ENCODE measurements at regions not wholly inside any gene's neighbourhood (a gene's known extent, or its start where the extent isn't known, plus 50 kb on each side); places are given as distances from the start of the nearest gene placed in this dataset.

DNA sequence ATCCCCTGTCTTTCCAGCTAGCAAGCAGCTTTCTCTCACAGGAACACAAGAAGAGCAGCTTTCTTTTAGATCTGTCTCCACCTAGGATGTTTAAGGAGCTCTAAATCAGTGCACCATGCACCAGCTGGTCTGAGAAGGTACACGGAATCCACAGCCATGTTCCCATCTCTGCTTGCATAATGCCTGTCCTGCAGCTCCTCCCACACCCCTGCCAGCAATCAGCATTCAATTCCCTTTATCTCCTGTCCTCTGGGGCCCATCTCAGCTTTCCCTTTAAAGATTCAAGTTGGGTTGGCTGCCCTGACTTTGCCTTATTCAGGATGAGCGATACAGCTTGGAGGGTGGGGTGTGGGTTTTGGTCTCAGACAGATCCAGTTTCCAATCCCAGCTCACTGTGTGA is 826.3 kb downstream of the BCL11B start:
- DNase-seq (ENCODE audit: low read depth in 2 of 2) = no peak

DNA sequence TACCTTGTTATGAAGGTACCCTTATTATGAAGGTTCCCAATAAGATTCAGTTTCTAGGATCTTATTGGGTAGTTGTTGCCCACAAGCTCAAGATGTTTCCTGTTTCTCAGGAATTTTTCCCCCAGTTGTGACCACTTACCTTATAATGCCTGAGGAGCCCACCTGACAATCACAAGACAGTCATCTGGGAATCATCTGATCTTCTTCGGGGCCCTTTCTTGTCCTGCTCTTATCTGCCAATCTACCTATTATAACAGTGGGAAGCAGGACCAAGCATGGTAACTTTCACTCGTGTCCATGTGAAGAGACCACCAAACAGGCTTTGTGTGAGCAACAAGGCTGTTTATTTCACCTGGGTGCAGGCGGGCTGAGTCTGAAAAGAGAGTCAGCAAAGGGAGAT is 825.5 kb downstream of the BCL11B start:
- no peak for DNase-seq (ENCODE audit: low read depth in 2 of 2)

DNA sequence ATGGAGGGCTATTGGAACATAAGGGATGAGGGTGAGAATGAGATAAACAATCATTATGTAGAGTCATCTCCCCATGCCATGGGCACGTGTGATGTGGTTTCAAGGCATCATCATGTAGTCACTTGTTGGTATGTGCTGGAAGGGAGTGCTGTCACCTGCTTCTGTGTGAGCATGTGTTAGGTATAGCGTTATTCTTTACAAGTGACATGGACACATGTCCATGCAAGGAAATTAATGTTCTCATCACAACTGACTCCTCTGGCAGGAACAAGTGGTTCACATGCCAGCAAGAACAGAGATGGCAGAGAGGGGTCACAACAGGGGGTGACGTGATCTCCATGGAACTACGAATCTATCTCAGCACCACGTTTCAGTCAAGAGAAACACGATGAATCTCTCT is 815.8 kb downstream of the BCL11B start:
- no peak for DNase-seq (ENCODE audit: low read depth in 2 of 2)

DNA sequence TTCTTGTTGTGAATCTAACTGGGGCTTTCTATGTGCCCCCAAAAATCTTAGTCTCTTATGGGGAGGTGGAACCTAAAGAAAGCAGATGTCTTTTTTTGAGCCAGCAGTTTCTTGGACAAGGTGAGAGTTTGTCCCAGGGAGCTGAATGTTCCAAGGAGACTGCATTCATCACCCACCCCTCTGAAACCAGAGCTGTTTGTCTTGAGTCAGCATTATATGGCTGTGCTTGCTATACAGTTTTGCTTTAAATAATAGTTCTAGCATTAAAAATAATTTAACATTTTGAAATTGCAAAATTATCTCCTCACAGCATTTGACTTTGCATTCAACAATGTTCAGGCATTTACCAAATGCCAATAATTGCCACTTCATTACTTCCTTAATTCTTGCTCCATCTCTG is 813.3 kb downstream of the BCL11B start:
- DNase-seq (ENCODE audit: low read depth in 2 of 2) = no peak

DNA sequence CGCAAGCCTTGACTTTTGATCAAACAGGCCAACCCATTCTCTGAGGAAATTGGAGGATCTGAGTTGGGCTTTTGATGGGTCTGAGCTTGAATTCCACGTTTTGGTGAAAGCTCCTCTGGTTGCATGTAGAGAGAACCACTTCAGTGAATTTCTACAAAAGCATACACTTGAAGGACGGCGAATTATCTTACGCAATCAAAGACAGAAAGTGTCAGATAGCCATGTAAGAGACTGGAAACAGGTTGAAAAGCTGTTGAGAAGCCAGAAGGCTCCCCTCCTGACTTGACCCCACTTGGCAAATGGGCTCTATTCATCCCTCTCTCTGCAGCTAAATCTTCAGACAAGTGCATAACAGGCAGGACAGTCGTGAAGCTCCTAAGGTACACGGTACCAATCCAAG is 809.1 kb downstream of the BCL11B start:
- DNase-seq (ENCODE audit: low read depth in 2 of 2) = no peak

DNA sequence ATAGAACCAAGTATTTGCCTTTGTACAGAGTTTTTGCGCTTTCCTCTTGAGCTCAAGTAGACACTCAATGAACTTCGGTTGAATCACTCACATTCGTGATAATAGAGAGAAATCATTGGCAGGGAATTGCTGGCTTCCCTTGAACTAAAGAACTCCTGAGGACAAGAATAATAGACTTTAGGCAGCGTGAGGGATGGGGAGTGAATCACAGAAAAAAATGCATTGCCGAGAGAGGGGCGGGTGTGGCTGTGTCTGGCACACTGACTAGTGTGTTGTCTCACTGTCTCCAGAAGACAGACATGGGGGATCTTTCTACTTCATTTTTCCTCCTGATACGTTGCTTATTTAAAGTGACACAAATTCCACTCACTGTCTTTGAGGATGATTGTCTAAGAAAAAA is 805.2 kb downstream of the BCL11B start:
- DNase-seq (ENCODE audit: low read depth in 2 of 2) = no peak

DNA sequence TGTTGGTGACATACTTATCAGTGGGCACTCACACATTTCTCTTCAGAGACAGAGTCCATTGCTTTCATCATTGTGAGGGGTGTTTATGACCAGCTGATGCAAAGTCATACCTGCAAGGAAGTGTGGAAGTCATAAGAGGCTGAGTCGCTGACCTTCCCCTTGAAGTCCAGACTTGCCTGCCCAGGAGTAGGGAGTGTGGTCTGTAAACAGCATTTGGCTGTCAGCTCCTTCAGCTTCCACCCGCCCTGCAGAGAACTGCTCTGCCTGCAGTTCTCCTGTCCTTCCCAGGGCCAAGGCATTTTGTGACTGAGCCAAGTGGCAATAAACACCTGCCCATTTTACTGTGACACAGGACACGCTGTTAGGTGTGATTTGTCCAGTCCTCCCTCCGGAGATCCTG is 801.3 kb downstream of the BCL11B start:
- DNase-seq (ENCODE audit: low read depth in 2 of 2) = no peak

DNA sequence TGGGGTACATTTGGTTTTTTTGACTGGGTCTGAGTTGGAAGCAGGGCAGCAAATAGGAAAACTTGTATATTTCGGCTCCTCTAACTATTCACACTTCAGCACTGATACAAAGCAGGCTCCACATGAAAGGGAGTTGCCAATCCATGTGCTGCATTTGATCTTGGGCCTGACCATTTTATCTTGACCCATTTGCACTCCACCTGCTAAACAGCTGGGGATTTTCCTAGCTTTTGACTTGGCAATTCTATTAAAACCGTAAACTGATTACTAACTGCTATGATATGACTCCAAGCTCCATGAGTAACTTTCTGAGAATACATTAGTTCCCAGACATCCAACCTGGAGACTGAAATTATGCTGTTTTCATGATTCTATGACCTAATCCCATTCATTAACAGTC is 797.1 kb downstream of the BCL11B start:
- DNase-seq (ENCODE audit: low read depth in 2 of 2) = no peak

DNA sequence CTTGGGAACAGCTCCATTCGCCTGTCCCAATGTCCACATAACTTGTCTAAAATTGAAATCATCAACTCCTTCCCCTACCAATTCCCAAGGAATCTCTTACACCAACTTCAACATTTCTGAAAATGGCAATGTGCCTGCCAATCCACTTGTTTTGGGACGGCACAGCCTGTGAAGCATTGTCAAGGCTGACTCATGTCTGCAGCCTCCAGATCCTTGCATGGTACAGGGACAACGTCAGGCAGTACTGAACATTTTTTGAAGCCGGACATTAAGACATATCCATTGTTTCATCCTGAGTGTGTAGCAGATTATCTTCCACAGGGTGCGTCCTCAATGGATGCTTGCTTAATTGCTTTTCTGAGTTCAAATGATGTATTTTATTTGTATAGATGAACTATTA is 794.1 kb downstream of the BCL11B start:
- DNase-seq (ENCODE audit: low read depth in 2 of 2) = no peak

DNA sequence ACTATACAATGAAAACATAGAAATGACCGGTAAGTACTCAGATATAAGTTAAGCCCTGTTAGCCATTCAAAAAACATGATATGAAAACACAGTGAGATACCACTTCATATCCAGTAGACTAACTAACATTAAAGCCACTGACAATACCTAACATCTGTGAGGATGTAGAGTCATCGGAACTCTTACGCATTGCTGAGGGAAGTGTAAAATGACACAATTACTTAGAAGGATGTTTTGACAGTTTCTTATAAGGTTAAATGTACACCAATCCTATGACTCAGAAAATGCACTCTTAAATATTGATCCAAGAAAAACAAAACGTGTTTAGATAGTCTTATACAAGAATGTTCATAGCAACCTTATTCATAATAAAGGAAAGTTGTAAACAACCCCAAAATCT is 782.9 kb downstream of the BCL11B start:
- DNase-seq (ENCODE audit: low read depth in 2 of 2) = no peak

DNA sequence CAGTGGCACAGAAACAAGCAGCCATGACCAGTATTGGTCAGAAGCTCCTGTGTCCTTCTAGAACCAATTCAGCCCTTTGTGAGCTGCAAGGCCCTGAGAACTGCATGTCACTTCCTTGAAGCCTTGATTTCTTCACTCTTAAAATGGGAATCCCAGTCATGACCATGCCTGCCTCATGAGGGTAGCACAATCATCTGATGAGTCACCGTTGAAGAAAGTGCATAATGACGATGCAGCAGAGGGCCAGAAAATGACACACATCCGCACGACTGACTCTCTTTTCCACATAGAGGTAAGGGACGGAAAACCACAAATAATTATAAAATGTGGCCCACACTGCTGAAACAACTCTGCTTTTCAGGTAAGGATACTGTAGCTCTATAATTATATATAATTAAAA is 777.4 kb downstream of the BCL11B start:
- no peak for DNase-seq (ENCODE audit: low read depth in 2 of 2)

DNA sequence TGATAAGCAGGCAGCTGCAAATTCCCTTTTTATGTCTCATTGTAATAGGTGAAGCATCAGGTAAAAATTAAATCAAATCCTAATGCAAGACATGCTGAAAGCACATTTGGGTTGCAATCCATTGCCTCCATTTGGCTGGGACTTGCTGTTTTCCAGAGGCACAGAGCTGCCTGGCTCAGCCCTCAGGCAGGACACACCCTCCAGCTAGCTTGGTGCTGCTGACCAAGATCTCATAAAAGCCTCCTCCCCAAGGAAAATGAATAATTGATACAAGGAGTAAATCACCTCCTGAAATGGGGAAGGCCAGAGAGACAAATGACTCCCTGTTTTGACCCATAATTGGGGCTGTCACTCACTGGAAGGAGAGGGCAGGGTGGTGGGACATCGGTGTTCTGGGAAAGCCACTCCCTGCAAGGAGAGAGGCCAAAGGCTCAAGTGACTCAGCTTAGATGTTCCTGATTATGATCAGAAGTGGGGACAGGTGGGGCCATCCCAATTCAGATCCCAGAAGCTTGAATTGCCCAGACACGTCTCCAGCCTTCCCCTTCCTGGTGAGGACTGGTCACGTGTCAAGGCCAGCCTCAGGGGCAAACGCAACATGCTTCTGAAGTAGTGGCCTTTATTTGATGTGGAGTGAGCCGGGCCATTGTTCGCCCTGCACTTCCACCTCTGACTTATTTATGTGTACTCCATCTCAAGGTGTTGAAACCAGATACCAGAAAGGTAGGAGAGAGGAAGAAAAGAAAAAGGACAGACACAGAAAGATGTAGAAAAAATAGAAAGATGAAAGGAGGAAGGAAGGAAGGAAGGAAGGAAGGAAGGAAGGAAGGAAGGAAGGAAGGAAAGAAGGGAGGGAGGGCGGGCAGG is 773.7 kb downstream of the BCL11B start:
- no peak for DNase-seq (ENCODE audit: low read depth in 2 of 2)

DNA sequence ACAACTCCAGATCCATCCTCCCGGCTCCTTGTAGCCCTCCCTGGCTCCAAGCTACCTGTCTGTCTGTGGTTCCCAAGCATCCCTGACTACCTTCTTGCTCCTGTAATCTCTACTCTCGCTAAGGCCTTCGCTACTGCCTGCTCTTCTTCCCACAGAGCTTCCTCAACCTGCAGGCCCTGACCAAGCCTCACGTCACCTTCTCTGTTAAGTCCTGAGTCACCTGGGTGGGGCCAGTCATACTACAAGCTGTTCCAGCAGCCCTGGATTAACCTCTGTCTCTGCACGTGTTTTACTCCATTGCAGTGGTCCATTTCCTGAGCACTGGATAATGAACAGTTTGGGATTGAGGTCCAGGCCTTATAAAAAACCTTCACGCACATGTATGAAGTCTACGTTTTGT is 770.7 kb downstream of the BCL11B start:
- DNase-seq (ENCODE audit: low read depth in 2 of 2) = no peak

DNA sequence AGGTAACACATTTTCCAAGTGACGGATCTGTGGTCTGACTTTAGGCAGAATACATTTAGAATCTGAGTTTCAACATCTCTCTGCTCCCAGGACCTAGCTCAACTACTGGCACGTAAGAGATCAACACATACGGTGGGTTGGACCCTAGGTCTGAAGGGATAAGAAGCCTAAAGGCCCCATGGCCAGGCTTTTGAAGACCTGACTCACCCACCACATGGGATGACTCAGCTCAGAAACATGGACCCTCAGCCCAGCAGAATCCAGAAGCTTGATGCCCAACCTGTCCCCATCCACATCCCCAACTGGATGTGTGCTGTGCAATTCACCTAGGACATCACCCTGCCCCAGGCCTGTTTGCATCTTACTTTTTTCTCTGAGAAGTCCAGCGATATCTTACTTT is 770.2 kb downstream of the BCL11B start:
- DNase-seq (ENCODE audit: low read depth in 2 of 2) = no peak

DNA sequence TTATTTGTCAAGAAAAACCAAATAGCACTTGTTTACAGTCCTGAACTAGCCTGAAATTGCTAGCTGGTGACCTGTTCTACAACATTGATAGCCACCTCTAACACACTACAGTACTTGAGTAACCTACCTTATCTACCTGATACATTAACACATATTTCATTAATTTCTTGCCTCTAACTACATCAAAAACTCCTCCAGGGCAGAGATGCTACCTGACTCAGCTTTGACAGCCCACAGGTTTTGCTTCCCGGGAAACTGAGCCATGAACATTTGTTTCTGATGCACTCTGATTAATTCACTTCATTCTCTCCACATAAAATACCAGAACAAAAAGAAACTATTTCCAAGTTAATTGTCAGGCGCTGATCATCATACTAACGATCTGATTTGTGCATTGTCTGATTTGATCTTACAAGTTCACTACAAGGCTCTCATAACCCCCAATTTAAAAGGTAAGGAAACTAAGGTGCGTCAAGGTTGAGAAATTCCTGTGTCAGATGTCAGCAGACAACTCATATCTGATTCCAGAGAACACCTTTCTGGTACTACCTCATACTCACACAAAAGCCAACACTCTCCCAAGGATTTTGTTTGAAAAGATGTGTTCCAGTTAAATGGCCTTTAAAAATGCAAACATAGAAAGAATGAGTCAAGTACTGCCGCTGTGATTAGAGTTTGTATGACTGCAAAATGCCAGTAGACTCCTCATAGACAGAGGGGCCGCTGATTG is 768.7 kb downstream of the BCL11B start:
- no peak for DNase-seq (ENCODE audit: low read depth in 2 of 2)

DNA sequence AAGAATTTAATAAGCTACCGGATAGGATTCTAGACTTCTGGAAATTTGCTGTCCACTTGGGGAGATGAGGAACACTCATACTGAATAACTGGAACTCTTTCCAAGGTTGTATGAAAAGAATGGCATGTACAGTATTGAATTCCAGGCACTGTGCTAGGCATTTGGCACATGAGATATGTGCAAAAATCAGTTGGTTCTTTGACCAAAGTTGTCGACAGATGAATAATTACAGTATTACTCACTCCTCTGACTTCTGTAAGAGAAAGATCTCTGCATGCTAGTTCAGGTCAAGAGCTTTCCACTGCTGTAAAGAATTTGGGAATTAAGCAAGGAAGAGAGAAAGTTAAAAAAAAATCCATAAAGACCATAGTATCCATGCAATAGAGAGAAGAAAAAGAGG is 764.7 kb downstream of the BCL11B start:
- DNase-seq (ENCODE audit: low read depth in 2 of 2) = no peak

DNA sequence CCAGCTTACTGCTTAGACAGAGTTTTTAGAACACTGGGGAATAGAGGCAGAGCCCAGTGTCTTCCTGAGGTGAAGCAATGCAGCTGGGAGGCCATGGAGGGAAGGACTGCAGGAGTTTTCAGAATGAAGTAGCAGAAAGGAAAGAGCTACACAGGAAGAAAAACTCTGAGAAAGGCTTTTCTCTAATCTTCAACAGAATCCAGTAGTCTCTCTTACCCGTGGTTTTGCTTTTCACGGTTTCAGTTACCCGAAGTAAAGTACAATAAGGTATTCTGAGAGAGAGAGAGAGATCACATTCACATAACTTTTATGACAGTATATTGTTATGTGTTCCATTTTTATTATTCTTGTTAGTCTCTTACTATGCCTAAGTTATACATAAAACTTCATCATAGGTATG is 761.6 kb downstream of the BCL11B start:
- DNase-seq (ENCODE audit: low read depth in 2 of 2) = no peak

DNA sequence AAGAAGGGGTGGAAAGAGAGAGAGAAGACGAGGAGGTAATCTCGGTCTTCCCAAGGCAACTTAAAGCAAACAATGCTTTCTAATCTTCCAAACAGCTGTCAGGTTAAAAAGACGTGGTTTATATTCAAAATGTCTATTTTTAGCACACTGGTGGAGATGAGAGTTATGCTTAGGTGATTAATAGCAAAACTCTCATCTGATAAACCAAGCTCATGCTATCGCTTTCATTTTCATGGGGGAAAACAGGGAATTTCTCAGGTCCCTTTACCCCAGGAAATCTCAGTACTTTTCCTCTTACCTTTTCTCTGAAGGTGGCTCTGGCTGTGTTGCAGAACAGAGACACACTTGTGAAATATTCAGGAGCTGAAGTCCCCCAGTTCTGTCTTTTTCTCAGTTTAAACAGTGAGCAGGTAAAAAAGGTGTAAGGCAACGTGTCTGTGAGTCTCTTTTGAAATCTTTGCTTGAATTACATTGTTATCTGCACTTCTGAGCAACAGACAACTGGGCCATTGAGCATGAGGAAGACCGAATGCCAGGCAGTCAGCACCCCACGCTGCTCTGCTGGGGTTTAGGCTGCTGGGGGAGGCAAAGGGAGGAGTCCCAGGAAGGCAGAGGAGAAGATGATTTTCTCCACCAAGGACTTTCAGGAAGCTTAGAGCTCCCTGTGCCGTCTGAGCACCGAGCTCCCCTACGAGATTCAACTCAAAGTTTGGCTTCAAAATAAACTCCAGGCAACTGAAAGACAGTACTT is 759.3 kb downstream of the BCL11B start:
- DNase-seq (ENCODE audit: low read depth in 2 of 2) = no peak

DNA sequence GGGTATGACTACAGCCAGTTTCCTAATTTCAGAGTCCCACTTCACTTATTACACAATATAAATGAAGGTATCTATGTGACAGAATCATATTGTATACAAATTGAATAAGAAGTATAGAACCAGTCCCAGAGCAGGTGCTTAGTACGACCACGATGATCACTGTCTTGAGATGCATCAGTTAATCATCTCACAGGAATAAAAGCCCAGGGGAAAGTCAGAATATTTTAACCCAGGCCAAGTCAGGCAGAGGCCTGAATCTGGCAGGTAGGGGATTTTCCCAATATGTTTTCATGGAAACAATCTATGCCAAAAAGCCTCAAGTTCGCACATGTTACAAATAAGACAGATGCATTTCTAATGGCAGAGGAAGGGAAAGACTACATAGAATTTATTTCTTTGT is 758.4 kb downstream of the BCL11B start:
- no peak for DNase-seq (ENCODE audit: low read depth in 2 of 2)

DNA sequence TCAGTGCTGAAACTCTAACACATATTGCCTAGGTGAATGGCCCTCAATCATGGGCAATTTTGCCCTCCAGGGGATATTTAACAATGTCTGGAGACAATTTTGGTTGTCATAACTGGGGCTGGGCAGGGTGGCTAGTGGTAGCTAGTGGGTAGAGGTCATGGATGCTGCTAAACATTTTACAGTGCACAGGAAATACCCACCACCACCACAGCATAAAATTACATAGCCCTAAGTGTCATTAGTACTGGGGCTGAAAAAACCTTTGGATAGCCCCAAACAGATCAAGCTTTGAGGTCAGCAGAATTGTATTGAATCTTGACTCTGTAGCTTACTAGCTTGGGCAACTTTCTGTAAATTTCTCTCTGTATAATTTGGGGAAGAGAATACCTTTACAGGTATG is 758.0 kb downstream of the BCL11B start:
- DNase-seq (ENCODE audit: low read depth in 2 of 2) = no peak

DNA sequence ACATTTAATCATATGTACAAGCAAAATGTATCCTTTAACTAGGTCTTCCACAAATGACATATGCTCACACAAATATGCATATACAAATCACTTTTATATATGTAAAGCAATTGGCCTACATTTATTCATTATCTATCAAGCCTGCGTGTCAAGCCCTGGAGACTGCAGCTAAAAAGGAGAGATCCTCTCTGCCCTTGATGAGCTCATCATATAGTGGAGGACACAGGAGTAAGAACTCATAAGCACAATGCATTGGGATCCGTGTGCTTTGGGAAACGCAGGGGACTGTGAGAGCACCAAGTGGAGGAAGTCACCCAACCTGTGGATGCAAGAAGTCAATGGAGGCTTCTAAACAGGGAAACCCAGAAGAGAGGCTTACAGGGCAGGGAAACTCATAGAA is 735.7 kb downstream of the BCL11B start:
- DNase-seq (ENCODE audit: low read depth in 2 of 2) = no peak

DNA sequence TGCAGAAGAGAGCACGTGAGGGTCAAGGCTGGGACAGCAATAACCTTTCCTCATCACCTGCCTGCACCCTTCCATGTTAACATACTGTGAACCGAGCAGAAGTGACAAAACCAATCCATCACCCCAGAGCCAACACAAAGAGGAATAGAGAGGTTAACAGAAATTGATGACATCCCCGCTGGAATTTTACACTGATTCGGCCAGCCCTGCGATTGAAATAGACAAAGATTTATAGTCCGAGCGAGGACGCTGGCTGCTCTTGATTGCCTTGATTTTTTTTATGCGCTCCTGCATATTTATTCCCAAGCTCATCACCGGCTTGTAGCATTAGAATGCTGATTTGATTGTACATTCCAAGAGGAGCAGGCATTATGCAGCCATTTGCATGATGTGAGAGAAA is 729.7 kb downstream of the BCL11B start:
- no peak for DNase-seq (ENCODE audit: low read depth in 2 of 2)

DNA sequence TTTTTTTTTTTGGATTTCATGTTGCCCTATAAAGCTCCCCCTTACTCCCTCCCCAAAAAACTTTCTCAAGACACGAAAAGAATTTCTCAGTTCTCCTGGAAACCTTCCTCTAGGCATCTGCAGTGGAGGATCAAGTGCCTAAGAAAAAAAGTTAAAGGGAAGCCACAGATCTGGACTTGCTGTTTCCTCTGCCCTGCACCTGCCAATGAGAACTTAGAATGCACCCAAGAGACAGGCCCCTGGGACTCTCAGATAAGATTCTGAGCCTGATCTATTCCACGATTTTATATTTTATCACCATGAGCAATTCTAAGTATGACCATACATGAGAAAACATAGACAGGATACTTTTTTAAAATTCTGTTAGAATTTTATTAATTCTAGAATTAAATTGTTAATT is 728.9 kb downstream of the BCL11B start:
- no peak for DNase-seq (ENCODE audit: low read depth in 2 of 2)
